ENCODE measurements at regions not wholly inside any gene's neighbourhood (a gene's known extent, or its start where the extent isn't known, plus 50 kb on each side); places are given as distances from the start of the nearest gene placed in this dataset.

- Histone ChIP-seq H3K9ac (ENCODE audit: low read depth in 1 of 2, low read length in 2 of 2) (no peak overlapping the region), H3K27me3 (ENCODE audit: control insufficient read depth in 4 of 4, insufficient read depth in 4 of 4, low read length in 3 of 4) (peaks cover 0 to 3% (median 0%) of the 10 kb centered on the region in 4 donors), H3K27ac (ENCODE audit: low read depth in 1 of 2, low read length in 2 of 2) (no peak overlapping the region), H3K9me3 (ENCODE audit: control insufficient read depth in 4 of 4, low read length in 3 of 4) (no peaks in the 10 kb centered on the region), H3K36me3 (ENCODE audit: control insufficient read depth in 4 of 4, insufficient read depth in 3 of 4, low read depth in 1 of 4, low read length in 3 of 4) (no peaks in the 10 kb centered on the region), H3K4me1 (ENCODE audit: control insufficient read depth in 4 of 4, insufficient read depth in 4 of 4, low read length in 3 of 4) (no peaks in the 10 kb centered on the region), H3K4me3 (ENCODE audit: low read depth in 1 of 3, low read length in 3 of 3) (no peak overlapping the region)
- no peak for DNase-seq (ENCODE audit: low spot score)
- 80% methylated on average over 2 of the region's 2 CpGs for WGBS
- TF ChIP-seq GABPA (IDR thresholded peaks at IDR 0.05 in 1 of 2, conservative IDR thresholded peaks at IDR 0.05 in 1 of 2), result no peak
- TF ChIP-seq FOXA2 (IDR thresholded peaks at IDR 0.05), result no peak
- TF ChIP-seq EGR1 (IDR thresholded peaks at IDR 0.05; ENCODE audit: low read depth in 2 of 2), result no peak
- no peak for TF ChIP-seq TAF1 (conservative IDR thresholded peaks at IDR 0.05)
- no peak for TF ChIP-seq JUND (IDR thresholded peaks at IDR 0.05)
- no peak for TF ChIP-seq REST (IDR thresholded peaks at IDR 0.05)
- TF ChIP-seq NR2F2 (IDR thresholded peaks at IDR 0.05), result no peak
- TF ChIP-seq HNF4G (IDR thresholded peaks at IDR 0.05), result no peak
- TF ChIP-seq RAD21 (IDR thresholded peaks at IDR 0.05), result no peak
These were observed 161.3 kb upstream of the UBASH3B start for GRCh38 chr11:122494221-122494620.

- 73% methylated on average over 3 of the region's 3 CpGs for WGBS
- Histone ChIP-seq H3K4me1 (ENCODE audit: control insufficient read depth in 4 of 4, insufficient read depth in 4 of 4, low read length in 3 of 4) (no peaks in the 10 kb centered on the region), H3K27me3 (ENCODE audit: control insufficient read depth in 4 of 4, insufficient read depth in 4 of 4, low read length in 3 of 4) (no peaks in the 10 kb centered on the region), H3K9ac (ENCODE audit: low read depth in 1 of 2, low read length in 2 of 2) (no peak overlapping the region), H3K27ac (ENCODE audit: low read depth in 1 of 2, low read length in 2 of 2) (no peak overlapping the region), H3K9me3 (ENCODE audit: control insufficient read depth in 4 of 4, low read length in 3 of 4) (no peaks in the 10 kb centered on the region), H3K4me3 (ENCODE audit: low read depth in 1 of 3, low read length in 3 of 3) (no peak overlapping the region), H3K36me3 (ENCODE audit: control insufficient read depth in 4 of 4, insufficient read depth in 3 of 4, low read depth in 1 of 4, low read length in 3 of 4) (no peaks in the 10 kb centered on the region)
- no peak for DNase-seq (ENCODE audit: low spot score)
- no peak for TF ChIP-seq SP1 (IDR thresholded peaks at IDR 0.05)
- TF ChIP-seq HNF4A (conservative IDR thresholded peaks at IDR 0.05), result no peak
- TF ChIP-seq HNF4G (IDR thresholded peaks at IDR 0.05), result no peak
- no peak for TF ChIP-seq RAD21 (IDR thresholded peaks at IDR 0.05)
- TF ChIP-seq REST (IDR thresholded peaks at IDR 0.05), result no peak
- no peak for TF ChIP-seq MAX (IDR thresholded peaks at IDR 0.05)
- TF ChIP-seq CTCF (IDR thresholded peaks at IDR 0.05; ENCODE audit: low read depth, low read length, missing input control), result no peak
- no peak for TF ChIP-seq FOXA1 (IDR thresholded peaks at IDR 0.05)
These were observed 164.0 kb upstream of the UBASH3B start for GRCh38 chr11:122491509-122491908.
